ENCODE measurements at regions not wholly inside any gene's neighbourhood (a gene's known extent, or its start where the extent isn't known, plus 50 kb on each side); places are given as distances from the start of the nearest gene placed in this dataset.

- no peak for TF ChIP-seq CTCF (conservative IDR thresholded peaks at IDR 0.05; ENCODE audit: low read length)
- no peak for TF ChIP-seq EZH2phosphoT487 (IDR thresholded peaks at IDR 0.05; ENCODE audit: borderline replicate concordance, low read depth, low read length)
These were observed 1568.3 kb downstream of the AMY1C start for GRCh38 chr1:105317976-105318375.

All from OCI-LY7 (cell line).